Left ventricle myocardium inferior (tissue), 1 donor: ENCODE measurements at regions not wholly inside any gene's neighbourhood (a gene's known extent, or its start where the extent isn't known, plus 50 kb on each side); places are given as distances from the start of the nearest gene placed in this dataset.
A peak's percentile ranks its signal among the peaks of the same experiment; 100 is the strongest.

Experiments
- DNase-seq: peaks from one replicate; pipeline ENCODE4 v3.0.0-alpha.2; 2020
- H3K27ac ChIP-seq: fragments of 200-600 bp; replicated peaks from 2 replicates; pipeline ENCODE4 v1.8.0; 2021
- H3K27me3 ChIP-seq: fragments of 200-600 bp; 2 replicates; pipeline ENCODE4 v1.8.0; 2021; ENCODE audit warnings: low read depth
- H3K36me3 ChIP-seq: fragments of 200-600 bp; 2 replicates; pipeline ENCODE4 v1.8.0; 2021
- H3K4me1 ChIP-seq: fragments of 200-600 bp; 2 replicates; pipeline ENCODE4 v1.8.0; 2021
- H3K4me3 ChIP-seq: fragments of 200-600 bp; 2 replicates; pipeline ENCODE4 v1.8.0; 2021; ENCODE audit warnings: mild to moderate bottlenecking, moderate library complexity
- H3K9me3 ChIP-seq: fragments of 200-600 bp; replicated peaks from 2 replicates; pipeline ENCODE4 v1.8.0; 2021
- CTCF ChIP-seq: fragments of 200-600 bp; IDR thresholded peaks from 2 replicates; pipeline ENCODE4 v1.8.0; 2021; ENCODE audit warnings: antibody characterized with exemption, mild to moderate bottlenecking, borderline replicate concordance
- intact Hi-C: fragments of 100-400 bp; cut with micrococcal nuclease; formaldehyde crosslinking; loops from one replicate; pipeline ENCODE4 v1.11.0; 2022
- donor health status: DM: no; HTN: yes; CAD: no; lungs with severe emphysema.

GRCh38 chr12:77153706-77154105, 88.3 kb upstream of the E2F7 start:
- intact Hi-C loops, result loop anchor here (5.0 kb wide), 1 partner anchor 534 kb away; no protein-coding TSS in a partner anchor
- H3K36me3 ChIP-seq, result no peaks in the 10 kb centered on the region
- H3K4me1 ChIP-seq, result no peaks in the 10 kb centered on the region
- H3K27ac ChIP-seq, result no peak overlapping the region
- no peak for TF ChIP-seq CTCF
- H3K4me3 ChIP-seq, result no peak overlapping the region
- DNase-seq, result no peak
- no peaks in the 10 kb centered on the region for H3K27me3 ChIP-seq
- peaks cover 8% of the 10 kb centered on the region for H3K9me3 ChIP-seq

GRCh38 chr12:77152623-77153193, 87.3 kb upstream of the E2F7 start:
- TF ChIP-seq CTCF, result peak; percentile 68
- Histone ChIP-seq H3K4me1 (no peaks in the 10 kb centered on the region), H3K4me3 (no peak overlapping the region), H3K27me3 (no peaks in the 10 kb centered on the region), H3K27ac (no peak overlapping the region), H3K9me3 (peaks cover 8% of the 10 kb centered on the region), H3K36me3 (no peaks in the 10 kb centered on the region)
- intact Hi-C loops, result loop anchor here (5.0 kb wide), 1 partner anchor 535 kb away; no protein-coding TSS in a partner anchor
- no peak for DNase-seq

GRCh38 chr12:77151030-77151429, 85.7 kb upstream of the E2F7 start:
- Histone ChIP-seq H3K27me3 (no peaks in the 10 kb centered on the region), H3K36me3 (no peaks in the 10 kb centered on the region), H3K4me1 (no peaks in the 10 kb centered on the region), H3K4me3 (no peak overlapping the region), H3K27ac (no peak overlapping the region), H3K9me3 (peaks cover 8% of the 10 kb centered on the region)
- no peak for TF ChIP-seq CTCF
- no peak for DNase-seq
- intact Hi-C loops, result loop anchor here (5.0 kb wide), 1 partner anchor 536 kb away; no protein-coding TSS in a partner anchor

GRCh38 chr12:77133566-77133965, 68.2 kb upstream of the E2F7 start:
- Histone ChIP-seq H3K27me3 (no peaks in the 10 kb centered on the region), H3K27ac (no peak overlapping the region), H3K36me3 (no peaks in the 10 kb centered on the region), H3K9me3 (no peaks in the 10 kb centered on the region), H3K4me1 (no peaks in the 10 kb centered on the region), H3K4me3 (no peak overlapping the region)
- DNase-seq, result peak; percentile 15
- intact Hi-C loops, result no loop called here
- no peak for TF ChIP-seq CTCF

- Histone ChIP-seq H3K4me1 (no peaks in the 10 kb centered on the region), H3K9me3 (no peaks in the 10 kb centered on the region), H3K27ac (no peak overlapping the region), H3K4me3 (no peak overlapping the region), H3K27me3 (no peaks in the 10 kb centered on the region), H3K36me3 (no peaks in the 10 kb centered on the region)
- TF ChIP-seq CTCF, result no peak
- intact Hi-C loops, result no loop called here
- DNase-seq, result no peak
These were observed 66.7 kb upstream of the E2F7 start for GRCh38 chr12:77131977-77132490.
